ENCODE measurements at regions not wholly inside any gene's neighbourhood (a gene's known extent, or its start where the extent isn't known, plus 50 kb on each side); places are given as distances from the start of the nearest gene placed in this dataset.

- TF ChIP-seq, protein P1, sequence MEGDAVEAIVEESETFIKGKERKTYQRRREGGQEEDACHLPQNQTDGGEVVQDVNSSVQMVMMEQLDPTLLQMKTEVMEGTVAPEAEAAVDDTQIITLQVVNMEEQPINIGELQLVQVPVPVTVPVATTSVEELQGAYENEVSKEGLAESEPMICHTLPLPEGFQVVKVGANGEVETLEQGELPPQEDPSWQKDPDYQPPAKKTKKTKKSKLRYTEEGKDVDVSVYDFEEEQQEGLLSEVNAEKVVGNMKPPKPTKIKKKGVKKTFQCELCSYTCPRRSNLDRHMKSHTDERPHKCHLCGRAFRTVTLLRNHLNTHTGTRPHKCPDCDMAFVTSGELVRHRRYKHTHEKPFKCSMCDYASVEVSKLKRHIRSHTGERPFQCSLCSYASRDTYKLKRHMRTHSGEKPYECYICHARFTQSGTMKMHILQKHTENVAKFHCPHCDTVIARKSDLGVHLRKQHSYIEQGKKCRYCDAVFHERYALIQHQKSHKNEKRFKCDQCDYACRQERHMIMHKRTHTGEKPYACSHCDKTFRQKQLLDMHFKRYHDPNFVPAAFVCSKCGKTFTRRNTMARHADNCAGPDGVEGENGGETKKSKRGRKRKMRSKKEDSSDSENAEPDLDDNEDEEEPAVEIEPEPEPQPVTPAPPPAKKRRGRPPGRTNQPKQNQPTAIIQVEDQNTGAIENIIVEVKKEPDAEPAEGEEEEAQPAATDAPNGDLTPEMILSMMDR (IDR thresholded peaks at IDR 0.05; ENCODE audit: low read depth, low read length), result no peak
- no peak for TF ChIP-seq POLR2A (IDR thresholded peaks at IDR 0.05; ENCODE audit: extremely low read depth, insufficient read length)
Observed at GRCh38 chr5:34547300-34548085, 108.6 kb upstream of the RAI14 start.
